ENCODE measurements at regions not wholly inside any gene's neighbourhood (a gene's known extent, or its start where the extent isn't known, plus 50 kb on each side); places are given as distances from the start of the nearest gene placed in this dataset.

GRCh38 chr21:24856326-24856725 is 751.0 kb downstream of the MRPL39 start:
- TF ChIP-seq POLR2A (IDR thresholded peaks at IDR 0.05), result no peak
- TF ChIP-seq CTCF (IDR thresholded peaks at IDR 0.05), result no peak
